ENCODE measurements at regions not wholly inside any gene's neighbourhood (a gene's known extent, or its start where the extent isn't known, plus 50 kb on each side); places are given as distances from the start of the nearest gene placed in this dataset.

DNA sequence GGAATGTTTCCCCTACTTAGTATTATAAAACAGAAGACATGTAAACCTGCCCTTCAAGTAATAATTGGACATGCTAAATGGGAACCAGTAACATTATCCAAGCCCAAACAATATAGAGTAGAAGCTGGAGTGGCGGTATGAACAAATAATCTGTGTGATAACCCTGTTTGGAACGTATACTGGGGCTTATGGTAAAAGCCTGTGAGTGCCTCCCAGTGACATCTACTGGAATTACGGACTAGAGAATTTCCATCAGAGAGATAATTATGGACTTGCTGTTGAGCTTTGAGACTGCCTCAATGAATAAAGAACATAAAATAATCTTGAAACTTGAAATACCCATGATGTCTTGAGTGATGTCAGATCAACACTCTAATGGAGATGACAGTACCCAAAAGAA lies 406.3 kb upstream of the GRIA3 start:
- TF ChIP-seq POLR2A (IDR thresholded peaks at IDR 0.05; ENCODE audit: low read length) (no peak), SMC3 (IDR thresholded peaks at IDR 0.05) (no peak), CTCF (IDR thresholded peaks at IDR 0.05) (no peak)
